Loucy (cell line): ENCODE measurements at regions not wholly inside any gene's neighbourhood (a gene's known extent, or its start where the extent isn't known, plus 50 kb on each side); places are given as distances from the start of the nearest gene placed in this dataset.

Experiments used
- EZH2phosphoT487 ChIP-seq: fragments of 200-600 bp; IDR thresholded peaks from 2 replicates; pipeline ENCODE4 v1.6.1; 2018; ENCODE audit warnings: antibody characterized with exemption, mild to moderate bottlenecking, moderate library complexity, borderline replicate concordance
- TF ChIP-seq, protein P1 (sequence below): fragments of 200-600 bp; sonication (generic); conservative IDR thresholded peaks from 2 replicates; pipeline ENCODE4 v1.5.1; 2014; ENCODE audit warnings: mild to moderate bottlenecking, antibody characterized with exemption, low read length

GRCh38 chr6:119978274-119978889 lies 628.8 kb upstream of the MAN1A1 start:
- no peak for TF ChIP-seq EZH2phosphoT487
- TF ChIP-seq, protein P1, sequence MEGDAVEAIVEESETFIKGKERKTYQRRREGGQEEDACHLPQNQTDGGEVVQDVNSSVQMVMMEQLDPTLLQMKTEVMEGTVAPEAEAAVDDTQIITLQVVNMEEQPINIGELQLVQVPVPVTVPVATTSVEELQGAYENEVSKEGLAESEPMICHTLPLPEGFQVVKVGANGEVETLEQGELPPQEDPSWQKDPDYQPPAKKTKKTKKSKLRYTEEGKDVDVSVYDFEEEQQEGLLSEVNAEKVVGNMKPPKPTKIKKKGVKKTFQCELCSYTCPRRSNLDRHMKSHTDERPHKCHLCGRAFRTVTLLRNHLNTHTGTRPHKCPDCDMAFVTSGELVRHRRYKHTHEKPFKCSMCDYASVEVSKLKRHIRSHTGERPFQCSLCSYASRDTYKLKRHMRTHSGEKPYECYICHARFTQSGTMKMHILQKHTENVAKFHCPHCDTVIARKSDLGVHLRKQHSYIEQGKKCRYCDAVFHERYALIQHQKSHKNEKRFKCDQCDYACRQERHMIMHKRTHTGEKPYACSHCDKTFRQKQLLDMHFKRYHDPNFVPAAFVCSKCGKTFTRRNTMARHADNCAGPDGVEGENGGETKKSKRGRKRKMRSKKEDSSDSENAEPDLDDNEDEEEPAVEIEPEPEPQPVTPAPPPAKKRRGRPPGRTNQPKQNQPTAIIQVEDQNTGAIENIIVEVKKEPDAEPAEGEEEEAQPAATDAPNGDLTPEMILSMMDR, result peak; percentile 88
